SK-N-DZ (cell line): ENCODE measurements at regions not wholly inside any gene's neighbourhood (a gene's known extent, or its start where the extent isn't known, plus 50 kb on each side); places are given as distances from the start of the nearest gene placed in this dataset.
"Not testable (repeated sequence)": the region's sequence is repeated elsewhere in the genome, so short reads cannot be mapped to it uniquely, and the experiment has no call there.

ENCODE experiments used
- DNase-seq: peaks from one replicate; pipeline ENCODE4 v3.0.0-alpha.2; 2015; ENCODE audit warnings: low spot score

GRCh38 chr6:92719773-92720172 is 699.6 kb downstream of the EPHA7 start:
- no peak for DNase-seq

GRCh38 chr6:92716638-92717037 is 702.7 kb downstream of the EPHA7 start:
- DNase-seq = no peak

- DNase-seq = no peak
These were observed 703.4 kb downstream of the EPHA7 start for GRCh38 chr6:92715991-92716390.

- DNase-seq = no peak
These were observed 705.0 kb downstream of the EPHA7 start for GRCh38 chr6:92714346-92714745.

GRCh38 chr6:92710048-92710447 is 709.3 kb downstream of the EPHA7 start:
- DNase-seq = no peak

- DNase-seq = no peak
These were observed 710.4 kb downstream of the EPHA7 start for GRCh38 chr6:92708945-92709344.

GRCh38 chr6:92708270-92708669 is 711.1 kb downstream of the EPHA7 start:
- DNase-seq = no peak

- DNase-seq = no peak
These were observed 712.4 kb downstream of the EPHA7 start for GRCh38 chr6:92706976-92707375.

- DNase-seq = no peak
These were observed 717.8 kb downstream of the EPHA7 start for GRCh38 chr6:92701425-92702096.

GRCh38 chr6:92700411-92700810 is 718.9 kb downstream of the EPHA7 start:
- no peak for DNase-seq

GRCh38 chr6:92690997-92691599 is 728.3 kb downstream of the EPHA7 start:
- no peak for DNase-seq

GRCh38 chr6:92688342-92688741 is 731.0 kb downstream of the EPHA7 start:
- no peak for DNase-seq

GRCh38 chr6:92687278-92687677 is 732.1 kb downstream of the EPHA7 start:
- DNase-seq = no peak

GRCh38 chr6:92684386-92684785 is 735.0 kb downstream of the EPHA7 start:
- no peak for DNase-seq

- no peak for DNase-seq
These were observed 735.6 kb downstream of the EPHA7 start for GRCh38 chr6:92683748-92684147.

- DNase-seq = no peak
These were observed 736.6 kb downstream of the EPHA7 start for GRCh38 chr6:92682516-92683398.

- DNase-seq = no peak
These were observed 738.0 kb downstream of the EPHA7 start for GRCh38 chr6:92681401-92681800.

- not testable (repeated sequence) for DNase-seq
These were observed 747.9 kb downstream of the EPHA7 start for GRCh38 chr6:92671462-92671861.

GRCh38 chr6:92667843-92668242 is 751.5 kb downstream of the EPHA7 start:
- no peak for DNase-seq

- no peak for DNase-seq
These were observed 770.8 kb downstream of the EPHA7 start for GRCh38 chr6:92648364-92649086.

- no peak for DNase-seq
These were observed 771.7 kb downstream of the EPHA7 start for GRCh38 chr6:92647630-92648029.
